DOHH2 (cell line): ENCODE measurements at regions not wholly inside any gene's neighbourhood (a gene's known extent, or its start where the extent isn't known, plus 50 kb on each side); places are given as distances from the start of the nearest gene placed in this dataset.

Experiments
- H3F3A ChIP-seq: fragments of 200-600 bp; sonication (generic), shearing (Covaris generic); 2 replicates; pipeline ENCODE4 v1.6.0; 2016; ENCODE audit warnings: antibody characterized with exemption, mild to moderate bottlenecking; ENCODE audit not compliant: control insufficient read depth, insufficient read depth
- H3K27ac ChIP-seq: fragments of 200-600 bp; sonication (generic); 2 replicates; pipeline ENCODE4 v1.5.1; 2014; ENCODE audit warnings: low read depth, mild to moderate bottlenecking, low read length, moderate library complexity
- H3K27me3 ChIP-seq: fragments of 200-600 bp; sonication (generic); 2 replicates; pipeline ENCODE4 v1.6.1; 2014; ENCODE audit warnings: mild to moderate bottlenecking, low read length, mixed read lengths; ENCODE audit not compliant: control insufficient read depth
- H3K36me3 ChIP-seq: fragments of 200-600 bp; sonication (generic); 2 replicates; pipeline ENCODE4 v1.6.1; 2014; ENCODE audit warnings: mild to moderate bottlenecking, low read length, moderate library complexity, mixed read lengths; ENCODE audit not compliant: control insufficient read depth
- H3K4me1 ChIP-seq: fragments of 200-600 bp; sonication (generic); 2 replicates; pipeline ENCODE4 v1.6.1; 2014; ENCODE audit warnings: mild to moderate bottlenecking, low read length, mixed read lengths; ENCODE audit not compliant: control insufficient read depth
- H3K4me2 ChIP-seq: fragments of 200-600 bp; sonication (generic); 2 replicates; pipeline ENCODE4 v1.6.0; 2014; ENCODE audit warnings: mild to moderate bottlenecking, low read length, moderate library complexity
- H3K4me3 ChIP-seq: fragments of 200-600 bp; sonication (generic); 2 replicates; pipeline ENCODE4 v1.5.1; 2014; ENCODE audit warnings: mild to moderate bottlenecking, low read length, mixed read lengths
- H3K79me2 ChIP-seq: fragments of 200-600 bp; sonication (generic); 2 replicates; pipeline ENCODE4 v1.6.1; 2014; ENCODE audit warnings: mild to moderate bottlenecking, low read length, mixed read lengths; ENCODE audit not compliant: control insufficient read depth
- H3K9me2 ChIP-seq: fragments of 200-600 bp; sonication (generic); replicated peaks from 2 replicates; pipeline ENCODE4 v1.6.1; 2014; ENCODE audit warnings: mild to moderate bottlenecking, low read length, mixed read lengths; ENCODE audit not compliant: control insufficient read depth
- H3K9me3 ChIP-seq: fragments of 200-600 bp; sonication (generic); 2 replicates; pipeline ENCODE4 v1.6.1; 2014; ENCODE audit warnings: antibody characterized with exemption, low read length, mixed read lengths; ENCODE audit not compliant: control insufficient read depth, insufficient read depth
- H4K20me1 ChIP-seq: fragments of 200-600 bp; sonication (generic); 2 replicates; pipeline ENCODE4 v1.6.0; 2014; ENCODE audit warnings: low read depth, mild to moderate bottlenecking, antibody characterized with exemption, low read length, moderate library complexity; ENCODE audit not compliant: control insufficient read depth, insufficient read depth
- CTCF ChIP-seq: fragments of 200-600 bp; sonication (generic); IDR thresholded peaks from one replicate; pipeline ENCODE4 v1.5.1; 2014; ENCODE audit warnings: antibody characterized with exemption, mild to moderate bottlenecking, low read depth, low read length; ENCODE audit not compliant: poor library complexity, severe bottlenecking
- EZH2phosphoT487 ChIP-seq: fragments of 200-600 bp; sonication (generic); IDR thresholded peaks from 2 replicates; pipeline ENCODE4 v1.6.1; 2017; ENCODE audit warnings: borderline replicate concordance, mild to moderate bottlenecking, antibody characterized with exemption, low read length, moderate library complexity, mixed read lengths

GRCh38 chr6:1250489-1251197, 61.3 kb upstream of the FOXQ1 start:
- no peak overlapping the region for H3K4me3 ChIP-seq
- no peak overlapping the region for H3K4me2 ChIP-seq
- H3K9me2 ChIP-seq = no peaks in the 10 kb centered on the region
- no peaks in the 10 kb centered on the region for H3K27me3 ChIP-seq
- H3K4me1 ChIP-seq = no peaks in the 10 kb centered on the region
- H3K79me2 ChIP-seq = no peaks in the 10 kb centered on the region
- H4K20me1 ChIP-seq = no peaks in the 10 kb centered on the region
- H3F3A ChIP-seq = no peaks in the 10 kb centered on the region
- H3K27ac ChIP-seq = no peak overlapping the region
- no peaks in the 10 kb centered on the region for H3K9me3 ChIP-seq
- no peak for TF ChIP-seq CTCF
- TF ChIP-seq EZH2phosphoT487 = no peak
- no peaks in the 10 kb centered on the region for H3K36me3 ChIP-seq

- TF ChIP-seq CTCF (no peak), EZH2phosphoT487 (no peak)
- H3K27ac ChIP-seq = no peak overlapping the region
- no peaks in the 10 kb centered on the region for H3K27me3 ChIP-seq
- no peaks in the 10 kb centered on the region for H3K9me2 ChIP-seq
- no peaks in the 10 kb centered on the region for H4K20me1 ChIP-seq
- no peaks in the 10 kb centered on the region for H3K9me3 ChIP-seq
- no peak overlapping the region for H3K4me2 ChIP-seq
- H3F3A ChIP-seq = no peaks in the 10 kb centered on the region
- H3K79me2 ChIP-seq = no peaks in the 10 kb centered on the region
- H3K36me3 ChIP-seq = no peaks in the 10 kb centered on the region
- no peaks in the 10 kb centered on the region for H3K4me1 ChIP-seq
- no peak overlapping the region for H3K4me3 ChIP-seq
These were observed 64.0 kb upstream of the FOXQ1 start for GRCh38 chr6:1247894-1248293.

GRCh38 chr6:1247056-1247455, 64.8 kb upstream of the FOXQ1 start:
- no peaks in the 10 kb centered on the region for H3F3A ChIP-seq
- H3K4me2 ChIP-seq = no peak overlapping the region
- no peaks in the 10 kb centered on the region for H4K20me1 ChIP-seq
- no peaks in the 10 kb centered on the region for H3K9me3 ChIP-seq
- no peak overlapping the region for H3K27ac ChIP-seq
- H3K9me2 ChIP-seq = no peaks in the 10 kb centered on the region
- no peak overlapping the region for H3K4me3 ChIP-seq
- H3K4me1 ChIP-seq = no peaks in the 10 kb centered on the region
- no peaks in the 10 kb centered on the region for H3K27me3 ChIP-seq
- TF ChIP-seq CTCF (no peak), EZH2phosphoT487 (no peak)
- no peaks in the 10 kb centered on the region for H3K36me3 ChIP-seq
- no peaks in the 10 kb centered on the region for H3K79me2 ChIP-seq
